OCI-LY1 (cell line): ENCODE measurements at regions not wholly inside any gene's neighbourhood (a gene's known extent, or its start where the extent isn't known, plus 50 kb on each side); places are given as distances from the start of the nearest gene placed in this dataset.

Experiments used
- H2AFZ ChIP-seq: fragments of 200-600 bp; sonication (generic), shearing (Covaris generic); 2 replicates; pipeline ENCODE4 v1.6.0; 2014; ENCODE audit warnings: antibody characterized with exemption, mild to moderate bottlenecking, low read length
- H3F3A ChIP-seq: fragments of 200-600 bp; sonication (generic), shearing (Covaris generic); 2 replicates; pipeline ENCODE4 v1.6.0; 2014; ENCODE audit warnings: mild to moderate bottlenecking, antibody characterized with exemption, low read length, moderate library complexity; ENCODE audit not compliant: insufficient read depth
- H3K27ac ChIP-seq: fragments of 200-600 bp; sonication (generic); 2 replicates; pipeline ENCODE4 v1.5.1; 2014; ENCODE audit warnings: low read length, mixed run types, mild to moderate bottlenecking, low read depth; ENCODE audit not compliant: poor library complexity, severe bottlenecking
- H3K27me3 ChIP-seq: fragments of 200-600 bp; sonication (generic); 2 replicates; pipeline ENCODE4 v1.6.0; 2014; ENCODE audit warnings: antibody characterized with exemption, mild to moderate bottlenecking, low read length, moderate library complexity; ENCODE audit not compliant: insufficient read depth
- H3K36me3 ChIP-seq: fragments of 200-600 bp; sonication (generic); 2 replicates; pipeline ENCODE4 v1.6.1; 2014; ENCODE audit warnings: mild to moderate bottlenecking, antibody characterized with exemption, low read length, moderate library complexity, mixed read lengths; ENCODE audit not compliant: insufficient read depth
- H3K4me1 ChIP-seq: fragments of 200-600 bp; sonication (generic); 2 replicates; pipeline ENCODE4 v1.5.1; 2014; ENCODE audit warnings: mild to moderate bottlenecking, low read length, moderate library complexity; ENCODE audit not compliant: insufficient read depth, severe bottlenecking
- H3K4me2 ChIP-seq: fragments of 200-600 bp; sonication (generic), shearing (Covaris generic); 2 replicates; pipeline ENCODE4 v1.6.1; 2014; ENCODE audit warnings: low read length
- H3K4me3 ChIP-seq: fragments of 200-600 bp; sonication (generic); 2 replicates; pipeline ENCODE4 v1.5.1; 2014; ENCODE audit warnings: low read length, low read depth, mild to moderate bottlenecking, mixed read lengths; ENCODE audit not compliant: poor library complexity, severe bottlenecking
- H3K79me2 ChIP-seq: fragments of 200-600 bp; shearing (Covaris generic); 2 replicates; pipeline ENCODE4 v1.6.1; 2016; ENCODE audit warnings: mixed run types, low read length, mixed read lengths; ENCODE audit not compliant: insufficient read depth
- H3K9ac ChIP-seq: fragments of 200-600 bp; sonication (generic), shearing (Covaris generic); 2 replicates; pipeline ENCODE4 v1.6.1; 2014; ENCODE audit warnings: mild to moderate bottlenecking, low read length, mixed read lengths
- H3K9me2 ChIP-seq: fragments of 200-600 bp; sonication (generic), shearing (Covaris generic); 2 replicates; pipeline ENCODE4 v1.6.1; 2014; ENCODE audit warnings: low read depth, mild to moderate bottlenecking, low read length, mixed read lengths
- H3K9me3 ChIP-seq: fragments of 200-600 bp; shearing (Covaris generic); 2 replicates; pipeline ENCODE4 v1.6.1; 2014; ENCODE audit warnings: low read length, mixed read lengths
- H4K20me1 ChIP-seq: fragments of 200-600 bp; sonication (generic), shearing (Covaris generic); 2 replicates; pipeline ENCODE4 v1.6.0; 2016; ENCODE audit warnings: mild to moderate bottlenecking, low read length; ENCODE audit not compliant: insufficient read depth
- EZH2 ChIP-seq: fragments of 200-600 bp; sonication (generic), shearing (Covaris generic); IDR thresholded peaks from 2 replicates; pipeline ENCODE4 v1.8.0; 2017; ENCODE audit warnings: borderline replicate concordance, mixed run types, mild to moderate bottlenecking, antibody characterized with exemption, low read length, moderate library complexity, mixed read lengths
- TF ChIP-seq, protein P1 (sequence below): fragments of 200-600 bp; sonication (generic), shearing (Covaris generic); IDR thresholded peaks from 2 replicates; pipeline ENCODE4 v1.5.1; 2017; ENCODE audit warnings: mild to moderate bottlenecking, antibody characterized with exemption, low read length, moderate library complexity, mixed read lengths

- Histone ChIP-seq H2AFZ (no peak overlapping the region), H3K36me3 (no peaks in the 10 kb centered on the region), H3K4me1 (no peaks in the 10 kb centered on the region), H3K4me2 (no peak overlapping the region), H3F3A (no peaks in the 10 kb centered on the region), H3K4me3 (no peak overlapping the region), H3K9me3 (no peaks in the 10 kb centered on the region), H3K27me3 (no peaks in the 10 kb centered on the region), H3K9me2 (no peaks in the 10 kb centered on the region), H4K20me1 (no peaks in the 10 kb centered on the region), H3K9ac (no peak overlapping the region), H3K27ac (no peak overlapping the region), H3K79me2 (no peaks in the 10 kb centered on the region)
- TF ChIP-seq, protein P1, sequence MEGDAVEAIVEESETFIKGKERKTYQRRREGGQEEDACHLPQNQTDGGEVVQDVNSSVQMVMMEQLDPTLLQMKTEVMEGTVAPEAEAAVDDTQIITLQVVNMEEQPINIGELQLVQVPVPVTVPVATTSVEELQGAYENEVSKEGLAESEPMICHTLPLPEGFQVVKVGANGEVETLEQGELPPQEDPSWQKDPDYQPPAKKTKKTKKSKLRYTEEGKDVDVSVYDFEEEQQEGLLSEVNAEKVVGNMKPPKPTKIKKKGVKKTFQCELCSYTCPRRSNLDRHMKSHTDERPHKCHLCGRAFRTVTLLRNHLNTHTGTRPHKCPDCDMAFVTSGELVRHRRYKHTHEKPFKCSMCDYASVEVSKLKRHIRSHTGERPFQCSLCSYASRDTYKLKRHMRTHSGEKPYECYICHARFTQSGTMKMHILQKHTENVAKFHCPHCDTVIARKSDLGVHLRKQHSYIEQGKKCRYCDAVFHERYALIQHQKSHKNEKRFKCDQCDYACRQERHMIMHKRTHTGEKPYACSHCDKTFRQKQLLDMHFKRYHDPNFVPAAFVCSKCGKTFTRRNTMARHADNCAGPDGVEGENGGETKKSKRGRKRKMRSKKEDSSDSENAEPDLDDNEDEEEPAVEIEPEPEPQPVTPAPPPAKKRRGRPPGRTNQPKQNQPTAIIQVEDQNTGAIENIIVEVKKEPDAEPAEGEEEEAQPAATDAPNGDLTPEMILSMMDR, result no peak
- TF ChIP-seq EZH2, result no peak
Observed at GRCh38 chr12:25652371-25652770, 99.3 kb upstream of the LMNTD1 start.

DNA sequence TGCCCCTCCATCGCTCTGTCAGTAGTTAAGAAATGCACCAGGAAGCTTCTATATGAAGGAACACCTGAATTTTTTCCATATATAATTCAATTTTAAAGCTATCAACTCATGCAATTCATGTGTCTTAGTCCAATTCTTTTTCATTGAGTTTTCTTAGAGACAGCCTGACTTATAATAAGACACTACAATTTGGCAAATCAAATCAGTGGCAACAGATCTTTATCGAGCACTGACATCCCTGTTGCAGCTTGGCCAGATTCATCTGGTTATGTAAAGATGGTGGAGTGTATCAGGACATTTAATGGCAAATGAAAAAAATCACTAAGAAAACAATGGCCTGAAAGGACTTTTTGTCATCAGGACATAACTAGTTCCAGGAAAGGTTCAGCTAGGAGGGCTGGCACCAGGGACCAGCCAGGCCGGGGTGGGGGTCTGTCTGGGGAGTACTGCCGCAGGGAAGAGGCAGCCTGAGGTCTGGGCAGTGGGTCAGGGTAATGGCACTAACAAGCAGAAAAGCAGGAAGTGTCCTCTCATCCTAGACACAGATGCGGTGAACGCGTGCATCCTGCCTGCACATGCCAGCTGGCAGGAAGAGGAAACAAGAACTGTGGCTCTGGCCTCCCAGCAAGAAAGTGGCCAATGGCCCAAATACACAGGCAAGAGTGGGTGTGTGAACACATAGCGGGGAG lies 100.5 kb upstream of the LMNTD1 start:
- H3K27me3 ChIP-seq, result no peaks in the 10 kb centered on the region
- no peak overlapping the region for H3K4me2 ChIP-seq
- no peak overlapping the region for H3K27ac ChIP-seq
- no peaks in the 10 kb centered on the region for H3F3A ChIP-seq
- H2AFZ ChIP-seq, result no peak overlapping the region
- H3K4me3 ChIP-seq, result no peak overlapping the region
- TF ChIP-seq, protein P1, result no peak
- no peak for TF ChIP-seq EZH2
- H3K9ac ChIP-seq, result no peak overlapping the region
- no peaks in the 10 kb centered on the region for H3K4me1 ChIP-seq
- no peaks in the 10 kb centered on the region for H3K9me3 ChIP-seq
- H3K9me2 ChIP-seq, result no peaks in the 10 kb centered on the region
- H3K79me2 ChIP-seq, result no peaks in the 10 kb centered on the region
- no peaks in the 10 kb centered on the region for H3K36me3 ChIP-seq
- H4K20me1 ChIP-seq, result no peaks in the 10 kb centered on the region

DNA sequence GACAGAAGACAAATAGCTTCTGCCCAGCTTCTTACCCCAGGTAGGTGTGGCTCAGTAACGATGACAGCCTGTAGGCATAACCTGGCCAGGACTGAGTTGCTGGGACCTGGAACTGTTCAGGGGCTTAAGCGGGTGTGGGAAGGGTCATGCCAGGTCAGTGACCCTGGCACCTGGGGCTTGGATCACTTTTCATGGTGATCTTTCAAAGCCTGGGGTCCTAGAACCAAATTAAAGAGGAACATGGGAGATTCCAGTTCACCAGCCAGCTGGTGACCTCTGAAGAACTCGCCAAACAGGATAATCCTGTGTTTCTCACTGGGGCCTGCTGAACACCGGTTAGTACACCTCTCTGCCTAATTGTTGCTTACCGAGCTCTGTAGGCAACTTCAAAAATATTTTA lies 102.6 kb upstream of the LMNTD1 start:
- H3K9me2 ChIP-seq, result no peaks in the 10 kb centered on the region
- no peaks in the 10 kb centered on the region for H3K27me3 ChIP-seq
- H3K27ac ChIP-seq, result no peak overlapping the region
- H3F3A ChIP-seq, result no peaks in the 10 kb centered on the region
- H3K4me3 ChIP-seq, result no peak overlapping the region
- no peaks in the 10 kb centered on the region for H3K4me1 ChIP-seq
- no peaks in the 10 kb centered on the region for H4K20me1 ChIP-seq
- no peak overlapping the region for H3K9ac ChIP-seq
- no peaks in the 10 kb centered on the region for H3K9me3 ChIP-seq
- H3K79me2 ChIP-seq, result no peaks in the 10 kb centered on the region
- H3K36me3 ChIP-seq, result no peaks in the 10 kb centered on the region
- no peak for TF ChIP-seq EZH2
- H3K4me2 ChIP-seq, result no peak overlapping the region
- no peak overlapping the region for H2AFZ ChIP-seq

GRCh38 chr12:25659621-25660020 lies 106.5 kb upstream of the LMNTD1 start:
- Histone ChIP-seq H3F3A (no peaks in the 10 kb centered on the region), H3K27me3 (no peaks in the 10 kb centered on the region), H3K4me3 (no peak overlapping the region), H3K79me2 (no peaks in the 10 kb centered on the region), H3K4me1 (no peaks in the 10 kb centered on the region), H3K9ac (no peak overlapping the region), H3K36me3 (no peaks in the 10 kb centered on the region), H4K20me1 (no peaks in the 10 kb centered on the region), H3K9me2 (no peaks in the 10 kb centered on the region), H2AFZ (no peak overlapping the region), H3K27ac (no peak overlapping the region), H3K4me2 (no peak overlapping the region), H3K9me3 (no peaks in the 10 kb centered on the region)
- TF ChIP-seq, protein P1, result no peak
- no peak for TF ChIP-seq EZH2
